Activated CD4-positive, alpha-beta T cell treated with anti-CD3 and anti-CD28 coated beads for 1 hour (primary cell): ENCODE measurements at regions not wholly inside any gene's neighbourhood (a gene's known extent, or its start where the extent isn't known, plus 50 kb on each side); places are given as distances from the start of the nearest gene placed in this dataset.

Experiments
- DNase-seq: peaks from one replicate; pipeline ENCODE4 v3.0.0-alpha.2; 2020

DNA sequence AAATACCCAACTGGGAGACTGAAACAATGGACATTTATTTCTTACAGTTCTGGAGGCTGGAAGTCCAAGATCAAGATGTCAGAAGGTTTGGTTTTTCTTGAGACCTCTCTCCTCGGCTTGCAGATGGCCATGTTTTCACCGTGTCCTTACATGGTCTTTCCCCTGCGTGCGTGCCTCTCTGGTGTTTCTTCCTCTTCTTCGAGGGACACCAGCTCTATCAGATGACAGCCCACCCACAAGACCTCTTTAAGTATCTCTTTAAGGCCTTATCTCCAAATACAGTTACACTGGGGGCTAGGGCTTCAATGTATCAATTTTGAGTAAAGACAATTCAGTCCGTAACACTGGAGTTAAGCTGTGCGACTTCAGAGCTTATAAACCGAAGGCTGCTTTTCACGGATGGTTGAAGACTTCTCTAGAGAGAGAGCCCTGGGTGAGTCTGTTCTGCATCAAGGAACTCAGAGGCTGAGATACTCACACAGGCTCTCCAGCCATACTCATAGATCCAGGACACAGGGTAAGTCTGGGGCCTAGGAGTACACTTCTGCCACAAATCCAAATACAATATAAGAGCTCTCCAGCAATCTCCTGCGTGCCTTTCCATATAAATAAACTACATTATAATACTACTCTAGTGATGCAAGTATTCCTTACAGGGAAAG, 339.9 kb upstream of the PKDCC start:
- DNase-seq, result no peak

DNA sequence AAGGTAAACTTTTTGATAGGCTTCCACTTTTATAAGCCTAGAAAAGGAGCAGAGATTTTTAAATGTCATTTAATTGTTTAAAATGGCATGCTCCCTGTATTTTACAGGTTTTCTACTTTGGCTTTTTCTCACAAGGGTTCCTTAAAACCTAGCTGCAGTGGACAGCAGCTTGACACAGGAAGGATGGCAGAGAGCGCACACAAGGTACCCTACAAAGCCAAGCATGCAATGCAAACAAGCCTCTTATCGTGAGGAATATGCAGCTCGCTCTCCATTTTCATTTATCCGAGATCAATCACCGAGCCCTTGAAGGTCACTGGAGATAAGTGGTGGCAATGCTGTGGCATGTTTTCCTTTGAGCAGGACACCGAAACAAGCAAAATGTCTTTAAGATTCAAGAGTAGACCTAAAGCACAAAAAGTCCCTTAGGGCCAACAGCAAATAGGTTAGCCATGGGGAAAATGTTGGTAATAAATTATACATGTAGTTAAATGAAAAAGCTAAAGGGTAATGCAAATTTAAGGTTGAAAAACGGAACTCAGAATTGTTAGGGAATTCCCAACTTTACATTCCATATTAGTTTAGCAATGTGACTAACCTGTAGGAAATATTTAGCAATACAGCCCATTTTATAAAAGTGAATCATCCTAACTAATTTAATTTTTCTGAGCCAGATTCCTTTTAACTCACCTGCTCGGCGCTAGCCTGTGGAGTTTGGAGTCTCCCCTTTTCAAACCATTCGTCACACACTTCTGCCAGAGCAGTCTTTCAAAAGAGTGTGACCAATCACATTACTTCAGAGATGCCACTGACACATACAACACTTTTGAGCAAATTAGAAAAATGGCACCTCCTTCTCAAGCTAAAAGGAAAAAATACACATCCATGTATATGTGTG, 337.9 kb upstream of the PKDCC start:
- no peak for DNase-seq

DNA sequence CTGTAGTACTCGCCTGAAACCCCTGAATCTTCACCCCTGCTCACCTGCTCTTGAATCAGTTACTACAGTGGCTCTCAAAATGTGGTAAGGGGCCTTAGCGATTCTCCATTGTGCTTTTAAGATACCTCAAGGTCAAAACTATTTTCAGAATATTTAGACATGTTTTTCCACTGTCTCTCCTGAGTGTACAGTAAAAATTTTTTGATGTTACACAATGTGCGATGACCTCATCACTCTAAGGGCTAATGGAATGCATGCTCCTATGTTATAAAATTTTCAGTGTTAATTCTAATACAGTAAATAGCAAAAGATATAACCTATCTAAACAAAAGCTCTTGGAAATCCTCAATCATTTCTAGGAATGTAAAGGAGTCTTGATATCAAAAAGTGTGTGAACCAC, 336.9 kb upstream of the PKDCC start:
- DNase-seq, result no peak

DNA sequence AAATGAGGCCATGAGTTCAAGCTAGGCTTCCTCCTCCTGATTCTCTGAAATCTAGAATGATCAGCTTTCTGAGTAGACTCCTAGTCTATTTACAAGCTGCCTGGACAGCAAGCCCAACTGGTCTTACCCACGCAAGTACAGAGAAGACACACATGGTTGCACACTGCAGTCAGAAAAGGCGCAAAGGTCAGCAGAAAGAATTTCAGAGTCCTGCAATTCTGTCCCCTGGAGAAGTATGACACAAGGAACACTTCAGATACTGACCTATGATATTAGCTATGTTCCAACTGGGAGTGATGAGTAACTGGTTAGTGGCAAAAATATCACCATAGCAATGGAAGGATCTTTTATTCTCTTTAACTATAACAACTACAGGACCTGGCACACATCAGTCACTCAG, 336.1 kb upstream of the PKDCC start:
- no peak for DNase-seq

DNA sequence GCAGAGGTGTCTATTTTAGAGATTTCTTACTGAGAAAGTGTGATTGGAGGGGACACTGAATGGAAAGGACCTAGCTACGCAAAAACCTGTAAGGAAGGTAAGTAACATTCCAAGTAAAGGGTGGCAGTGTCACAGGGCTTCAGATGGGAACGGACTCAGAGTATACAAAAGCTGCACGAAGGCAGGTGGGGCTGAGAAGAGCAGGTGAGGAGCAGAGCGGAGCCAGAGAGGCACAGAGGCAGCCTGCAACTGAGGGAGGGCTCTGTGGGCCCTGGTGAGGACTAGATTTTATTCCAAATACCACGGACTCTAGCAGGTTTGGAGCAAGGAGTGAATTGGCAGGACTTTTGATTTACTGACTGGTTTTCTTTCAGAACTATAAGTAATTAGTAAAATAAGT, 331.3 kb upstream of the PKDCC start:
- DNase-seq, result no peak

DNA sequence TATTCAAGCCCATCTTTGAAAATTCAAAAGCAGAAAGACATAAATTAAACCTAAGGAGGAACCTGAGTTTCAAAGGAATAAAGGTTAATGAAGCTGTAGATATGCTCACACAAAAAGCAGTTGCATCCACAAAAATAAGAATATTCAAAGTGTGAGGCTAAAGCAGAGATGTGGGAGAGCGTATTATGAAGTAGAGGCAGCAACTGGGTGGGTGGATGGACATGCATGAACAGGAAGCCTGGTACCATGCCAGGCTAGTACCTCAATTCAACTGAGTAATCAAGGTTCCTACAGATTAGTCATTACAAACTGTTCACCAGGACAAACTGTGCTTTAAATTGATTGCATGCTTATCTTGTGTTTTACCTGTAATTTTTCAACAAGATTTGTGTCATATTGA, 330.0 kb upstream of the PKDCC start:
- DNase-seq, result no peak

DNA sequence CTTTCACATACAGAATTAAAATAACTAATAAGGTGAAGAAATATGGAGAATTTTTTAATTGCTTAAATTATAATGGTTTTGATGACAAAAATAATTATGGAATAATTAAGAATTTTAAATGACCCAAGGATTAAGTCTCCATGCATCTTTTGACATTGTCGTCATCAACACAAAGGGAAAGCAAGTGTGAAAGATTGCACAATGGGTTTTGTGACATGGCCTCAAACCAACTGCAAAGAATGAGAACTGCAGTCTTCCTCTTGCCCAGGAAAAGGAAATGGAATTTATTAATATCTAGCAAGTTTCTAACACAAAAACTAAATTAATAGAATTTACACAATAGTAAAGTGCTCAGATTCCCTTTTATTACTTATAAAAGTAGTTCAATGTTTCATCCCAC, 329.1 kb upstream of the PKDCC start:
- no peak for DNase-seq

DNA sequence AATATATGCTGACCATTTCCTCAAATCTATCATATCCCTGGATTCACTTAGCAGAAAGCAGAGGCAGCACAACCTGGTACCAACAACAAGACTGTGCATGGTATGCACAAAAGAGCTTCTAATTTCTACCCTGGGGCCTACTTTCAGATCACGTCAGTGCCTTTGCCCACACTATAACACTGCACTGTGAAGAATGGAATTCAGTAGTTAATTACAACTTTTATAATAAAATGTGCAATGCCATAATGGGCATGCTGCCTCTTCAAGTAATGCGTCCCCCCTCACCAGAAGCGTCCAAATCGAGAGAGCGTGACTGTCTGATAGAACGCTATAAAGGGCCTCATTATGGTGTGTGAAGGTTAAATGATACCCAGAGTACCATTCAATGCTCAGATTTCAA, 328.1 kb upstream of the PKDCC start:
- DNase-seq, result no peak

DNA sequence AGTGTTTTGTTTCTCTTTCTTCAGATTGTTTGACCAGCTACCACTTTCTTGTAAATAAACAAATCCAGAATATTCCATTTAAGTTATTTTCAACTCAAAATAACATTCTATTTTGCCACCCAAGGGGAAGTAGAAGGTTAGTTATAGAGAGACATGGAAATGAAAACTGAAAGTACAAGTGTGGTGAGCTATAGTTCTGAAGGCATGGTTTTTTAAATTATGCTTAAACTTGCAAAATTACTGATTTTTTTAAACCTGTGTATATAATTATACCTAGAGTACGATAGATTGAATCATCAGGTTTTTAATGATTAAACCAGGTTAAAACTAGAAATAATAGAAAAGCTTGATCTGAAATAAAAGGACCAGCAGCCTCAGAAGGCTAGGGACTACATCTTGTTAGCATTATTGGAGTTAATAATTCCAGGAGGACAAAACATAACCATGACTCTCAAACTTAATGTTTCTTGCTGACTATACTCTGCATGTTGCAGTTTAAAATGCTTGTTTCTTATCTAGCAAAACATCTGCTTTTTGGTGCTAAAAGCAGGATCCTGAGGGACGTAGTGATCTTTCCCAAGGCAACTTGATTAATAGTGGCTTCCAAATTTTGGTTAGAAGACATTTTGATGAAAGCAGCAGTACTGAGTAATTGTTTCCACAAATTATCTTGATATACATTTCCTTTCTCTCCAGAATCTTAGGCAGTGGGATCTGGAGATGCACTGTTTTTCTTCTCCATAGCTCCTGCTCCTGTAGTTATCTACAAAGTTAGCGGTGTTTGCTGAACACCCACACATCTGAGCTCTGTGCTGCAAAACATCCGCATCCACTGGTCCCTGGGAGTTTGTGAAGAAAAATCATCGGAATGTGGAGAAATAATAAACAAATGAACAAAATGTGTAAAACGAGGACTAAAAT, 327.2 kb upstream of the PKDCC start:
- DNase-seq, result no peak

DNA sequence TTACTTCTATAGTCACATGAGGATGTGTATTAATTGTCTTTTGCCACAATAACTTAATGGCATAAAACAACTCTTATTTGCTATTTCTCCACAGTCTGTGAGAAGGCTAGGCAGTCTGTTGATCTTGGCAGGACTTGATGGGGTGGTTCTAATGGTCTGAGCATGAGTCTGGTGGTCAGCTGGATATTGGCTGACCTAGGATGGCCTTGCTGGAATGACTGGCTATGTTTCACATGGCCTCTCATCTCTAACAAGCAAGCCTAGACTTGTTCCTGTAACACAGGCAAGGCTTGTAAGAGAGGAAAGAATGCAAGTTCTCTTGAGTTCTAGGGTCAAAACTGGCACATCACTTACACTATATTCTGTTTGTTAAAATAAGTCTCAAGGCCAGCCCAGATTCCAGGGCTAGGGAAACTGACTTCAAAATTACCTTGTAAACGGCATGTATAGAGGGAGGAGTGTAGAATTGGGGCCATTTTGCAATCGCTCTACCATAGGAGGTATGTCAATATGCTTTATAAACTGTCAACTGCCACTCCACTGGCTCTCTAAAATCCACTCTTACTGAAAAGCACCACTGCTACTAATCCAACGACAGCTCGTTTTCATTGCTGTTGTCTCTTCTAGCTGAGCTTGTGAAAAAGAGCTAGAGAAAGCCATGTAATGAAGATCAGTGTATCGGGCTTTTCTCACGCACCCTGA, 325.0 kb upstream of the PKDCC start:
- no peak for DNase-seq

DNA sequence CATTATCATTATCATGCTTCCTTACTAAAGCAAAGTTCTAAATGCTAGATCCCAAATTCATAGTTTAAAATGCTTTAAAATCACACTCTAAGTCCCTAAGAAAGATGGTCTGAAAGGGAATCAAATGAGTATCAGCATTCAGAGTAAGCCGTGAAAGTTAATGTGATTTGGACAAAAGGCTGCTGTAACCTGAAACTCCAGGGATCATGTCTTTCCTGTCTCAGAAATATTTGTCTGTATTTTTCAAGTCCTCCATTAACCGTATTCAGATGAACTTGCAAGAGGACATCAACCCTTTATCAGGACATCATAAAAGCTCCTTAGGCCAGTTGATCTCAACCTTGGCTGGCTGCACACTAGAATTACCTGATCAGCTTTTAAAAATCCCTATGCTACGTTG, 324.3 kb upstream of the PKDCC start:
- no peak for DNase-seq

DNA sequence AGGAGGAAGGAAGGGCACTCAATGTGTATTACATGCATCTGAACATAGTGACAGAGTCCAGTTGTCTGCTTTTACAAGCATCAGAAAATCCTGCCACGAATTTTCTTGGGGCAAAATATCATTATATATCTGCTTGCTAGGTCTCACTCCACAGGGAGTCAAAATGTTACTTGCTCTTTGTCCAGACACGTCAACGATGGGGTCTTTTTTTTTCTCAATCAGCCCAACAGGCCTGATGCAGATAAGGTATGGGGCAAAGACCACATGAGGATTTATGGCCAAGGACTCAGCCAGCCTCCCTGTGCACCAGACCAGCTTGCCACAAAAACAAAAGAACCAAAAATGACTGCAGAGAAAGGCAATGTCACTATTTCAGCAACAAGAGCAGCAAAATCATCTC, 323.4 kb upstream of the PKDCC start:
- no peak for DNase-seq

DNA sequence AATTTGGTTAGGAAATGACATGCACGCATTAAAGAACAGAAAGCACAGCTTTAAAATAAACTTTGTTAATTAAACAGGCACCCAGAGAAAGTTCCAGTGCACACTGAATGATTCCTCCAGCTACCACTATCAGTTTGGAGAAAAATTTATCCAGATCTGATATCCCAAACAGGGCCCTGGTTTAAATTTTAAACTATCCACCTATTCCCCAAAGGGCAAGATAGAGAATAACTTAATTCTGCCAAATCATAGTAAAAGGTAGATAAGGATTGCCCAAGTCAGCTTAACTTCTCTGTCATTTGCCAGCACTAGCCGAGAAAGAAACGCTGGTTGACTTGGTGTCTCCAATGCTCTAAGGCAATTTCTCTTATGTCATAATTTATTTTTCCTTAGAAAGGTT, 321.9 kb upstream of the PKDCC start:
- DNase-seq, result no peak

DNA sequence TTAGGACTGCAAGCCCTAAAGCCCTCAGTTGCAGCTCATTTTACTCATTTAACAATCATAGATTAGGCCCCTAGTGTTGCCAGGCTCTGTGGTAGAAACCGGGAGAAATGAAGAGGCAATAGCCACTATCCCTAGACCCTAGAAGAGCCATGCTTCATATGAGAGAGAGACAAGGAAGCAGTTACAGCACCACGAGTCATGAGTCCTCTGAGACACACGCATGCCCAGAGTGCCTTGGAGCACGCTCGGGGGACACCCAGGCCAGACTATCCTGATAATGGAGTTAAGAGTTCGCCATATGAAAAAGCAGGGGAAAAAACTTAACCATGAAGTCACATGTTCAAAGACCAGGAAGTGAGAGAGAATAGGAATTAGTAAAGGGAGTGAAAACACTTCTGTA, 321.5 kb upstream of the PKDCC start:
- no peak for DNase-seq

DNA sequence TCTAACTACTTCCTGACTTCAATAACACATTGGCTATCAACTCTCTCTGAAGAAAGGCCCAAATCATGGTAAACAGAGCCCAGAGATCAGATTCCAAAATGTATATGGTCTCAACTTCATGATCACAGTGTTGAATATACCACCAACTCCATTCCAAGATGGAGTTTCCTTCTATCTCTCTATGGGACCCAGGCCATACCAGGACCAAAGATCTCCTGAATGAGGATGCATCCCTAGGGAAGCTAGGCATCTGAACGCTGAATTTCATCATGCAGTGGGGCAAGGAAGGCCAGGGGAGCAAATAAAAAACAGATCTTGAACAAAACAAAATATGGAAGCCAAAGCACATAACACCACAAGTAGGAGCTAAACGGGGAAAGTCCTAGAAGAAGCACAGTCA, 320.7 kb upstream of the PKDCC start:
- no peak for DNase-seq

DNA sequence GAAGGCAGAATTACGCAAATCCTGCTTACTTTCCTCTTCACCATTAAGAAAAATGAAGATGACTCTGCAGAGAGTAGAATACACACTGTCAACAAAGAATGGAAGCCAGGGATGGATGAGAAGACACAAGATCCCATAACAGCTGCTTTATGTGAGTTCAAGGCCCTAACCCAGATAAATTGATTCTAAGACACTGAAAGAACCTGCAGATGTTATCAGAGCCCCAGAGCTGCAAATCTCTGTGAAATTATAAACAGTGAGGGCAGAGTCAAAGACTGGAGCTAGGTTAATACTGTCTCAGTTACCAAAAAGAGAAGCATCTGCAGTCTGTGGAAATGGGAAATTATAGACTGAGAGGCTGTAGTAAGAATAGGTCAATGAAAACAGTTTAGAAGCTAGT, 320.1 kb upstream of the PKDCC start:
- no peak for DNase-seq

DNA sequence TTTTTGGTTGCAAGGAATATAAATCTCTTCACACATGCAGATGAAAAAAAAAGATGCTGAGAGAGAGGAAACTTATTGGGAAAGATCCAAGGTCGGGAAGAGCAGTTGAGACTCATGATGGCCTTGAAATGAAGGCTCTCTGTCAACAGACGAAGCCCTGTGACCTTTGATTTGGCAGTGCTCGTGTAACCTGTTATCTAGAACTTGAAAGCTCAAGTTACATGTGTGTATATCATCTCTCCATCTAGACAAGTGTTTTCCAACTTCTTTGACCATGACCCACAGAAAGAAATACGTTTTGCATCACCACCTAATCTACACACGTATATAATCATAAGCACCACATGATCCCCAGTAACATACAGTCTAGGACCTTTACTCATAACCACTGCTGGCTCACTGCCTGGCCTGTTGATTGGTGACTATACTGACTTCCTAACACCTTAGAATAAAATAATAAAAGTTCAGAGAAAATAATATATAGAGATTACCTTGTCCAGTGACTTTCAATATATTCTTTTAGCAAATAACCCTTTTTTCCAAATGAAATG, 319.0 kb upstream of the PKDCC start:
- DNase-seq, result no peak

DNA sequence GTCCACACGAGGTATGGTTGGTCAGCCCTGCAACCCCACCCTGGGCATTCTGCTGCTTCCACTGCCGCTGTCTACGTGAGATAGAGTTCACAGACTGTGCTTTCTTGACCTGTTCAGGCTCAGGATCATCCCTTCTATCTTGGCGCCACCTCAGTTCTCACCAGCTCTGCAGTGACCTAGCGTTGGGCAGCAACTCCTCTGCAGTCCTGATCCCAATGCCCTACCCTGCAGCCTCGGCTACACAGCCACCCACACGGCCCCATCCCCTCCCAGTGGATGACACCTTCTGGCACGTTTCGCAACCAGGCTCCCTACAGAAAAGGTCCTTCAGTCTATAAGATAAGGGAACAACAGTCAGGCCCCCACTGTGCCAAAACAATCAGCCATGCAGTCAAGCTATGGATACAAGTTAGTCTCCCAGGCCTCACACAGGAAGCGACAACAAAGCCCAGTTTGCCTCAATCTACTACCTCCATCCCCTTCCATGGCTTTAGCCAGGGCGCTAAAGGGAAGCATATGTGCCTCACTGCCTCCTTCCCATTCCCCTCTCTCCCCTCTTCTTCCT, 317.9 kb upstream of the PKDCC start:
- DNase-seq, result no peak

DNA sequence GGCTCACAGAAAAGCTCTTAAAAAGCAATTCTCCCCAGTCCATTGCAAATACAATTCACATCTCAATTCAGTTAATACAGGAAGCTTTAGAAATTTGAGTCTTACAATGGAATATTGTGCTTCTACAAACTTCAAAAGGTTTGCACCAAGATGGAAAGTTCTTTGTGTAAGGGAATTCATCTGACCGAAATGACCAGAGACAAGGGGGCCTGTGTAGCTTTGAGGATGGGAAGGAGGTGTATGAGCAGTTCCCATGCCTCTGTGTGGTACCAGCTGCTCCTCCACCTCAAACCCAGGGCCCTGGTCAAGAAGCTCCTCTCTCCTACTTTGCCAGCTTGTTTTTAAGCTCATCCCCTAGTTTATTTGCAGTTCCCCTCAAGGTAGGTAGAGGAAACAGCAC, 312.8 kb upstream of the PKDCC start:
- no peak for DNase-seq

DNA sequence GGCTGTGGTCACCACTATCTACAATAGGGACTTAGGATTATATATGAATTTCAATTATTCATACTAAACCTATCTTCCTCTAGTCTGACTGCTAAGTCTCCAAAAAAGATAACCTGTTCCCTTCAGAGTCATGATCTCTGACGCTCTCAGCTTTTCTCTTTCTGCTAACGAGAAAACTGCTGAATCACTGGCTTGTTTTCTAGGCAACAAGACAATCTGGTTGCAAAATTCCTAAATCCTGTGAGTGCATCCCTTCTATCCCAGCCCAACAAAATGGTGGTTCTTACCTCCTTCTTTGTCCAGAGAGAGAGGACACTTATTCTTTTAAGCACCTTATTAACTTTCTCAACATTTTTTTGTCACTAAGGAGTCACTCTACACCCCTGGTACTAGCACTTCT, 312.3 kb upstream of the PKDCC start:
- DNase-seq, result no peak

DNA sequence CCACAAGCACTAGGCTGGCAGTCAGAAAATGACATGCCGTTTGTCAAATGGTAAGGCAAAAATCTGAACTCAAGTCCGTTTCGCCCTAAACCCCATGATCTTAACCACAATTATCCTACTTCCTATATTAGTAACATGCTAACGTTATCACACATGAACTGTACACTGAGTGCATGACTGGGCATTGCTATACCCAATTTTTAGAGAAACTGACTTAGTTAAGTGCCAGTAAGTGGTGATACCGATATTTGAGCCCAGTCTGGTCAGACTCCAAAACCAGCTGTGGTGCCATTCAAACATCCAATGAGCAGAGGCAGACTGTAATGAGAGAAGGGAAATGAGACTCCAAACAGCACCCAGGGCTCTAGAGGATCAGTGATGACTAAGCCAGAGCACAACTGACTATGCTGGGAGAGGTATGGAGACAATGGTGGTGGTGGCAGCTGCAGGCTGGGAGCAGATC, 311.7 kb upstream of the PKDCC start:
- no peak for DNase-seq

DNA sequence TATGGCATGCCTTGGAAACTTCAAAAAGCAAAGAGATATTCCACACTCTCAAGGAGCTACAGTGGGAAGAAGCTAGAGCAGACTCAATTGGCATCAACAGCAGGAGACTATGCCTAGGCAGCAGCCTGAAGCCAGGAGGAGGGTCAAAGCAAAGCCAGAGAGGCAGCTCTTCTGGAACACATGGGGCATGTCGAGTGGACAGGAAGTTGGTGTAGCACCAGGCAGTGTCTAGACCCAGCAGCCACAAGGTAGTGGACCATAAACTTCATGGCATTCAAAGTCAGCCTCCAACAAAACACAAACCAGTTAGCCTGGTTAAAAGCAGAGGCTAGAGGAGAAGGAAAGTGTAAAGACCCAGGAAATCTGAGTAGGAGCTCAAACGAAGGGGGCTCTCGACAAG, 311.2 kb upstream of the PKDCC start:
- no peak for DNase-seq
